ENCODE measurements at regions not wholly inside any gene's neighbourhood (a gene's known extent, or its start where the extent isn't known, plus 50 kb on each side); places are given as distances from the start of the nearest gene placed in this dataset.
"Not testable (repeated sequence)": the region's sequence is repeated elsewhere in the genome, so short reads cannot be mapped to it uniquely, and the experiment has no call there.

DNA sequence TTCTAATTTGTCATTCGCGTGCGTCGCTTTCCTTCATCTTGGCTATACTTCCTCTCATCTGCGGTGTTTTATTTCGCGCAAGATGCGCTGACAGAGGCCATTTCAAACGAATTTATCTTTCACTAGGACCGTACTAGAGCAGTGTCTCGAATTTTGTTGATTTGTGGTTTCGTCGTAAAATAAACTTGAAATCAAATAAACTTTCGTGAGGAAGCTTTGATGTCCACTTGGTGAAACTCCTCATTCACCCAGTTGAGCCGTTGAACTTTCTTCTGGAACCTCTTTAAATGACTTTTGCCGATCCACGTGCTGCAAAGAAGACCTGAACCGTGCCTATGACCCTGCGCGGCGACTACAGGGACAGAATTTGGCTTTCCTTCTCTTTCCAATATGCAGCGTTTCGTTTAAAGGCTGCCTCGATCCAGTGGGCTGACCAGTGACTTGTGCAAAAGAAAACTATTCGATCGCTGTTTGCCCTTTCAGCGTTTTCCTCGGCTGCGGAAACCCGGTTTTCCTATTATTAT lies 163.9 kb upstream of the PPP1R3A start:
- TF ChIP-seq, protein P1, sequence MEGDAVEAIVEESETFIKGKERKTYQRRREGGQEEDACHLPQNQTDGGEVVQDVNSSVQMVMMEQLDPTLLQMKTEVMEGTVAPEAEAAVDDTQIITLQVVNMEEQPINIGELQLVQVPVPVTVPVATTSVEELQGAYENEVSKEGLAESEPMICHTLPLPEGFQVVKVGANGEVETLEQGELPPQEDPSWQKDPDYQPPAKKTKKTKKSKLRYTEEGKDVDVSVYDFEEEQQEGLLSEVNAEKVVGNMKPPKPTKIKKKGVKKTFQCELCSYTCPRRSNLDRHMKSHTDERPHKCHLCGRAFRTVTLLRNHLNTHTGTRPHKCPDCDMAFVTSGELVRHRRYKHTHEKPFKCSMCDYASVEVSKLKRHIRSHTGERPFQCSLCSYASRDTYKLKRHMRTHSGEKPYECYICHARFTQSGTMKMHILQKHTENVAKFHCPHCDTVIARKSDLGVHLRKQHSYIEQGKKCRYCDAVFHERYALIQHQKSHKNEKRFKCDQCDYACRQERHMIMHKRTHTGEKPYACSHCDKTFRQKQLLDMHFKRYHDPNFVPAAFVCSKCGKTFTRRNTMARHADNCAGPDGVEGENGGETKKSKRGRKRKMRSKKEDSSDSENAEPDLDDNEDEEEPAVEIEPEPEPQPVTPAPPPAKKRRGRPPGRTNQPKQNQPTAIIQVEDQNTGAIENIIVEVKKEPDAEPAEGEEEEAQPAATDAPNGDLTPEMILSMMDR (IDR thresholded peaks at IDR 0.05): no peak
- no peak for TF ChIP-seq POLR2A (IDR thresholded peaks at IDR 0.05)
- Histone ChIP-seq H3K9me3 (no peaks in the 10 kb centered on the region), H3K27ac (peak overlapping the region in 2 of 3 donors; percentile 97), H3K4me3 (peak overlapping the region; percentile 61 to 66 (median 66)), H3K27me3 (no peaks in the 10 kb centered on the region), H3K36me3 (no peaks in the 10 kb centered on the region), H3K4me1 (no peaks in the 10 kb centered on the region)
- DNase-seq (peak in 2 of 3 donors; percentile 30 to 58), ATAC-seq (peak; percentile 0 to 5 (median 1))
- WGBS (ENCODE audit: insufficient coverage, low coverage, low lambda C conversion rate, missing lambda C conversion rate): 1% methylated on average over 30 of the region's 30 CpGs
- intact Hi-C loops (cut with DNase I): loop anchor here in 1 of 2 donors (10.0 kb wide), 1 partner anchor 332 kb away; the partner anchor contains the start of gene FOXP2

GRCh38 chr7:114081606-114082425 lies 163.0 kb upstream of the PPP1R3A start:
- 28% methylated on average over 6 of the region's 6 CpGs for WGBS (ENCODE audit: insufficient coverage, low coverage, low lambda C conversion rate, missing lambda C conversion rate)
- ATAC-seq (peak in 3 of 4 donors; percentile 6 to 31 (median 16)), DNase-seq (no peak)
- Histone ChIP-seq H3K4me3 (peak overlapping the region; percentile 61 to 66 (median 66)), H3K9me3 (no peaks in the 10 kb centered on the region), H3K4me1 (no peaks in the 10 kb centered on the region), H3K27ac (no peak overlapping the region), H3K36me3 (no peaks in the 10 kb centered on the region), H3K27me3 (no peaks in the 10 kb centered on the region)
- intact Hi-C loops (cut with DNase I): loop anchor here in 1 of 2 donors (10.0 kb wide), 1 partner anchor 333 kb away; the partner anchor contains the start of gene FOXP2
- TF ChIP-seq POLR2A (IDR thresholded peaks at IDR 0.05): no peak
- TF ChIP-seq, protein P1 (IDR thresholded peaks at IDR 0.05): peak; percentile 56 to 76 (median 66)

- H3K27ac ChIP-seq; intact Hi-C loops (cut with DNase I); H3K4me1 ChIP-seq; DNase-seq; ATAC-seq; H3K27me3 ChIP-seq; H3K36me3 ChIP-seq; H3K4me3 ChIP-seq; H3K9me3 ChIP-seq: not testable (repeated sequence)
- WGBS (ENCODE audit: insufficient coverage, low coverage, low lambda C conversion rate, missing lambda C conversion rate): no CpG with 5 or more reads among the region's 18 CpGs
These were observed 158.3 kb upstream of the PPP1R3A start for GRCh38 chr7:114077158-114077524.

- H3K27ac ChIP-seq; H3K4me3 ChIP-seq; ATAC-seq; H3K9me3 ChIP-seq; intact Hi-C loops (cut with DNase I); H3K36me3 ChIP-seq; H3K4me1 ChIP-seq; H3K27me3 ChIP-seq: not testable (repeated sequence)
- WGBS (ENCODE audit: insufficient coverage, low coverage, low lambda C conversion rate, missing lambda C conversion rate): 87% methylated on average over 7 of the region's 38 CpGs
- DNase-seq: peak in 1 of 3 donors; percentile 43
These were observed 157.8 kb upstream of the PPP1R3A start for GRCh38 chr7:114076392-114077157.

DNA sequence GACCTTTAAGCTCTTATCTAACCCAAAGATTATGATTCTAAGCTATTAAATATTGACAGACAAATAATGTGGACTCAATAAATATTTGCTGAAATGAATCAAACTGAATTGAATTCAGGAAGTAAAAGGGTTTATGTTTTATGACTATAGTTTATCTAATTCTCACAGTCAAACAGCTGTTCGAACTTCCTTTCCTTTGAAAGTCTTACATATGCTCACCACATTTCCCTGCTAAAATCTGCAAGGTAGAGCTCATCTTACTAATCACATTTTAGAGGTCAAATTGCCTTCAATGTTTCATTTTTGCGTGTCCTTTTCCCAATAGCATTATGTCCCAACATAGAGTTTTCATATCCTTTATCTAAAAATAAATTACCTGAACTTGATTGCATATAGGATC lies 154.9 kb upstream of the PPP1R3A start:
- Histone ChIP-seq H3K4me3 (no peak overlapping the region), H3K4me1 (no peaks in the 10 kb centered on the region), H3K27ac (no peak overlapping the region), H3K9me3 (no peaks in the 10 kb centered on the region), H3K27me3 (no peaks in the 10 kb centered on the region), H3K36me3 (no peaks in the 10 kb centered on the region)
- ATAC-seq (no peak), DNase-seq (no peak)
- 35% methylated on average over 2 of the region's 2 CpGs for WGBS (ENCODE audit: insufficient coverage, low coverage, low lambda C conversion rate, missing lambda C conversion rate)
- no peak for TF ChIP-seq POLR2A (IDR thresholded peaks at IDR 0.05)
- TF ChIP-seq, protein P1 (IDR thresholded peaks at IDR 0.05): no peak
- intact Hi-C loops (cut with DNase I): no loop called here
